Transverse colon (tissue), 4 donors: ENCODE measurements at regions not wholly inside any gene's neighbourhood (a gene's known extent, or its start where the extent isn't known, plus 50 kb on each side); places are given as distances from the start of the nearest gene placed in this dataset.
A peak's percentile ranks its signal among the peaks of the same experiment; 100 is the strongest.

Experiments
- DNase-seq: peaks from one replicate; pipeline ENCODE4 v3.0.0-alpha.2; 2019
- H3K27ac ChIP-seq, 4 donors: fragments of 200-600 bp; sonication (generic); 2 replicates each; pipeline ENCODE4 v1.5.1; 2016 to 2018; ENCODE audit warnings: inconsistent platforms in 4 of 4
- H3K27me3 ChIP-seq: fragments of 200-600 bp; sonication (generic); 2 replicates; pipeline ENCODE4 v1.5.1; 2017; ENCODE audit warnings: inconsistent platforms
- H3K36me3 ChIP-seq, 4 donors: fragments of 200-600 bp; sonication (generic); 2 replicates each; pipeline ENCODE4 v1.5.1; 2017 to 2019; ENCODE audit warnings: inconsistent platforms in 4 of 4
- H3K4me1 ChIP-seq, 4 donors: fragments of 200-600 bp; sonication (generic); 2 replicates each; pipeline ENCODE4 v1.5.1; 2017 to 2020; ENCODE audit warnings: inconsistent platforms in 4 of 4
- H3K4me3 ChIP-seq, 4 donors: fragments of 200-600 bp; sonication (generic); 1 replicate in 1 of 4; 2 replicates in 3 of 4; pipeline versions ENCODE4 v1.5.1 to v1.6.1; 2017 to 2019; ENCODE audit warnings: inconsistent platforms in 4 of 4
- H3K9me3 ChIP-seq, 2 donors: fragments of 200-600 bp; sonication (generic); 2 replicates each; pipeline ENCODE4 v1.5.1; 2017 to 2019; ENCODE audit warnings: inconsistent platforms in 2 of 2
- EP300 ChIP-seq: sonication (generic); formaldehyde crosslinking; IDR thresholded peaks from one replicate; pipeline ENCODE4 v1.6.1; 2017; ENCODE audit warnings: antibody characterized with exemption, low read depth
- POLR2A ChIP-seq: fragments of 450-650 bp; IDR thresholded peaks from one replicate; pipeline ENCODE4 v1.6.1; 2016; ENCODE audit warnings: antibody characterized with exemption, mild to moderate bottlenecking, moderate library complexity
- POLR2AphosphoS5 ChIP-seq, 3 donors: sonication (generic); formaldehyde crosslinking; IDR thresholded peaks; one replicate each; pipeline ENCODE4 v1.6.1; 2016; ENCODE audit warnings: antibody characterized with exemption in 3 of 3
- WGBS, 2 donors: methylation state at CpG; one replicate each; pipeline ENCODE4 v1.1.5; 2018; ENCODE audit warnings: low coverage in 1 of 2; 5-methylcytosine and 5-hydroxymethylcytosine counted together
- in situ Hi-C, 4 donors: fragments of 200-750 bp; cut with MboI; loops; one replicate each; pipeline versions ENCODE4 v1.15.0 to v1.15.1; 2017; ENCODE audit warnings: low sequenced_read_pairs in 3 of 4, low pct_ligation_motif_present in 1 of 4, low pct_unique_long_range_greater_than_20kb in 1 of 4
- intact Hi-C: fragments of 100-400 bp; cut with DNase I; formaldehyde crosslinking; loops from one replicate; pipeline ENCODE4 v1.15.1; 2023; ENCODE audit warnings: low total_unique reads
- TF ChIP-seq, protein P1 (sequence below), 5 experiments: fragments of 200-600 bp in 3 of 5; fragments of 450-650 bp in 2 of 5; sonication (generic) in 3 of 5; IDR thresholded peaks; 1 replicate in 2 of 5; 2 replicates in 3 of 5; pipeline ENCODE4 v1.5.1; 2016 to 2017; ENCODE audit warnings: antibody characterized with exemption in 5 of 5, inconsistent platforms in 3 of 5, mild to moderate bottlenecking in 2 of 5, moderate library complexity in 1 of 5

DNA sequence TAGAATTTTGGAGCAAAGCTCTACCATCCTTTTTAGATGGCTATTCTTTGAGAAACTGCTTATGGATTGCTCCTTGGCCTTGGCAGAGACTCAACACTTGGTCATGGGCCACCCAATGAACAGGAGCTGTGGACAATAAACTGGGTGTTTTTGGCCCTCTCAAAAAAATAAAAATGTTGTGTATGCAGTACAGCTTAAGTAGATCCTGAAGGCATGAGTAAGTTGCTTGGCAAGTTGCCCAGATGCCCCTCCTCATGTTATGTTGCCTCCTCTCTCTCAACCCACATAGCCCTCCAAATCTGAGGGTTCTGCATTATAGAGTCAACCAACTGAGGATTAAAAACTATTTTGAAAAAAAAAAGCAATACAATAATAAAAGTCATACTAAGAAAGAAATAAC is 124.9 kb downstream of the ATP23 start:
- Histone ChIP-seq H3K36me3 (no peaks in the 10 kb centered on the region), H3K27me3 (no peaks in the 10 kb centered on the region), H3K9me3 (no peaks in the 10 kb centered on the region), H3K27ac (no peak overlapping the region), H3K4me1 (peaks cover 0 to 21% (median 5%) of the 10 kb centered on the region in 4 donors), H3K4me3 (no peak overlapping the region)
- DNase-seq, result no peak
- in situ Hi-C loops, result no loop called here
- intact Hi-C loops, result no loop called here
- TF ChIP-seq EP300, result no peak
- no peak for TF ChIP-seq POLR2AphosphoS5 (IDR thresholded peaks at IDR 0.05)
- TF ChIP-seq POLR2A, result no peak
- TF ChIP-seq, protein P1, sequence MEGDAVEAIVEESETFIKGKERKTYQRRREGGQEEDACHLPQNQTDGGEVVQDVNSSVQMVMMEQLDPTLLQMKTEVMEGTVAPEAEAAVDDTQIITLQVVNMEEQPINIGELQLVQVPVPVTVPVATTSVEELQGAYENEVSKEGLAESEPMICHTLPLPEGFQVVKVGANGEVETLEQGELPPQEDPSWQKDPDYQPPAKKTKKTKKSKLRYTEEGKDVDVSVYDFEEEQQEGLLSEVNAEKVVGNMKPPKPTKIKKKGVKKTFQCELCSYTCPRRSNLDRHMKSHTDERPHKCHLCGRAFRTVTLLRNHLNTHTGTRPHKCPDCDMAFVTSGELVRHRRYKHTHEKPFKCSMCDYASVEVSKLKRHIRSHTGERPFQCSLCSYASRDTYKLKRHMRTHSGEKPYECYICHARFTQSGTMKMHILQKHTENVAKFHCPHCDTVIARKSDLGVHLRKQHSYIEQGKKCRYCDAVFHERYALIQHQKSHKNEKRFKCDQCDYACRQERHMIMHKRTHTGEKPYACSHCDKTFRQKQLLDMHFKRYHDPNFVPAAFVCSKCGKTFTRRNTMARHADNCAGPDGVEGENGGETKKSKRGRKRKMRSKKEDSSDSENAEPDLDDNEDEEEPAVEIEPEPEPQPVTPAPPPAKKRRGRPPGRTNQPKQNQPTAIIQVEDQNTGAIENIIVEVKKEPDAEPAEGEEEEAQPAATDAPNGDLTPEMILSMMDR (IDR thresholded peaks at IDR 0.05), result no peak

GRCh38 chr12:58067610-58068387 is 126.4 kb downstream of the ATP23 start:
- WGBS, 2 donors, result 57 to 67% methylated on average over 1 of the region's 1 CpG
- TF ChIP-seq POLR2A (no peak), EP300 (no peak), POLR2AphosphoS5 (IDR thresholded peaks at IDR 0.05) (no peak)
- TF ChIP-seq, protein P1 (IDR thresholded peaks at IDR 0.05), result no peak
- Histone ChIP-seq H3K4me1 (peaks cover 0 to 21% (median 5%) of the 10 kb centered on the region in 4 donors), H3K27me3 (no peaks in the 10 kb centered on the region), H3K36me3 (no peaks in the 10 kb centered on the region), H3K9me3 (no peaks in the 10 kb centered on the region), H3K27ac (no peak overlapping the region), H3K4me3 (no peak overlapping the region)
- in situ Hi-C loops (no loop called here), intact Hi-C loops (no loop called here)
- no peak for DNase-seq

GRCh38 chr12:58068706-58069105 is 127.3 kb downstream of the ATP23 start:
- DNase-seq, result no peak
- no peaks in the 10 kb centered on the region for H3K36me3 ChIP-seq
- H3K4me1 ChIP-seq, result peaks cover 0 to 21% (median 5%) of the 10 kb centered on the region in 4 donors
- H3K4me3 ChIP-seq, result no peak overlapping the region
- H3K27me3 ChIP-seq, result no peaks in the 10 kb centered on the region
- TF ChIP-seq POLR2AphosphoS5 (IDR thresholded peaks at IDR 0.05), result no peak
- no peak for TF ChIP-seq POLR2A
- TF ChIP-seq EP300, result no peak
- TF ChIP-seq, protein P1 (IDR thresholded peaks at IDR 0.05), result no peak
- H3K27ac ChIP-seq, result peak overlapping the region in 2 of 4 donors; percentile 33 to 62
- intact Hi-C loops, result no loop called here
- in situ Hi-C loops, result no loop called here
- no peaks in the 10 kb centered on the region for H3K9me3 ChIP-seq

DNA sequence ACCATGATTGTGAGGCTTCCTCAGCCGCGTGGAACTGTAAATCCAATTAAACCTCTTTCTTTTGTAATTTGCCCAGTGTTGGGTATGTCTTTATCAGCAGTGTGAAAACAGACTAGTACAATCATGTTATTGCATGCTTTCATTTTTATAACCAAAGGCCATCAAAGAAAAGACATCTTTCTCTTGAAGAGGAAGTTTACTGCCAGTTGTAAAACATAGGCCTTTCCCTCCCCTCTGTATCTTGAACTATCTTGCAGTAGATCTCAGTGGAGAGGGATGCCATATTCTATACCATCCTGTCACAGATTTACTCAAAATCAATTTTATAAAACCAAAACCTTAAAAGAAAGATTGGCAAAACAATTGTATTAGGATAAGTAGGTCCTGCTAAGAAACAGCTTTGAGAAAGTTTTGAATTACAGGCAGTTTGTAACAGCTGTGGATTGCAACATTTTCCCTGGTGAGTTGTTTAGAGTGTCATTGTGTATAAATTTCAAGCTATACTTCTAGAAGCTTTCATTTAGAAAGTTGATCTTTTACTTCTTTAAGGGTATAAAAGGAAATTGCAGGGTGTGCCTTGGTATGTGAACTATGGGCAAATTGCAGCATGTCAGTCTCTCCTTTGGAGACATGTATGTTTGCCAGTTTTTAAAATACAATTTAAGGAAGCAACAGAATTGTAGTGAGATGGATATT is 128.0 kb downstream of the ATP23 start:
- intact Hi-C loops (no loop called here), in situ Hi-C loops (no loop called here)
- DNase-seq, result no peak
- Histone ChIP-seq H3K4me3 (no peak overlapping the region), H3K4me1 (peaks cover 0 to 21% (median 5%) of the 10 kb centered on the region in 4 donors), H3K27me3 (no peaks in the 10 kb centered on the region), H3K36me3 (no peaks in the 10 kb centered on the region), H3K27ac (peak overlapping the region in 2 of 4 donors; percentile 33 to 62), H3K9me3 (no peaks in the 10 kb centered on the region)
- WGBS, 2 donors, result 50 to 53% methylated on average over 2 of the region's 2 CpGs
- TF ChIP-seq POLR2A (no peak), POLR2AphosphoS5 (IDR thresholded peaks at IDR 0.05) (no peak), EP300 (no peak)
- TF ChIP-seq, protein P1 (IDR thresholded peaks at IDR 0.05), result no peak
